ENCODE measurements at regions not wholly inside any gene's neighbourhood (a gene's known extent, or its start where the extent isn't known, plus 50 kb on each side); places are given as distances from the start of the nearest gene placed in this dataset.

DNA sequence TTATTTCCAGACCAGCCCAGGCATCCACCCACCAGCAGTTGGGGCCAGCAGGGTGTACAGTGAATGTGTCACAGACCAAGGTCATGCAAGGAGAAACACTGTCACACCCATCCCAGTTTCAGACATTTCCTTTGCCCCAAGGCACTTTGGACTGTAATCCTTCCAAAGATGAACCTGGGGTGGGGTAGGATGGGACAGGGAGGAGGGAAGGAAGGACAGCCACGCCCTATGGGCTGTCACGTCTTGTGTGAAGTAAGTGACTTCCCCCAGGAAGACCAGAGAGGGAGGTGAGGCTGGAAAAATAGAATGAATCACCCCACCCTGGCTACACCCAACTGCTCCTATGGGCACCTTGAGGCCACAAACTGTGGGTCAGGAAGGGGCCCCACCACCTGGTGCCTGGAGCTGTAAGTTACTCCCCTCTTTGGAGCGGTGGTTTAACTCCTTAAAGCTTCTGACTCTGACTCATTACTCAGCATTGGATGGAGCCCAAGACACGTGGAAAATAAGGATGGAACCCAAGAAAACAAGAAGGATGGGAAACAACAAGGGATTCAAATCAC is 349.9 kb upstream of the KLF3 start:
- no peak for DNase-seq (ENCODE audit: low spot score)
- Histone ChIP-seq H3K4me3 (no peak overlapping the region), H3K27ac (no peak overlapping the region)
- TF ChIP-seq CTCF (IDR thresholded peaks at IDR 0.05) = no peak

GRCh38 chr4:38314663-38315062 is 349.3 kb upstream of the KLF3 start:
- no peak for TF ChIP-seq CTCF (IDR thresholded peaks at IDR 0.05)
- Histone ChIP-seq H3K27ac (no peak overlapping the region), H3K4me3 (no peak overlapping the region)
- DNase-seq (ENCODE audit: low spot score) = no peak

DNA sequence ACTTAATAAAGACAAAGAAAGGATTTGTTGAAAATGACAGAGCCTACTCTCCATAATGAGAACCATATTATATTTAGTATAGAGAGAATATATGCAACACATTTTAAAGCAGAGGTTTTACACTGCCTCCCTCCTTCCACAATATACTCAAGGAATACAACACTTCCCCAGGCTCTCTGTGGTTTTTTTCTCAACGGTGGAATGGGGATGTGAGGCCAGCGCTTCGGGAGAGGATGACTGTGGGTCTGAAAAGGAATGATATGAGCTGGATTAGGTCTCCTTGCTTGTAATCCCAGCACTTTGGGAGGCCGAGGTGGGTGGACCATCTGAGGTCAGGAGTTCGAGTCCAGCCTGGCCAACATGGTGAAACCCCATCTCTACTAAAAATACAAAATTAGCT is 348.7 kb upstream of the KLF3 start:
- no peak overlapping the region for H3K27ac ChIP-seq
- no peak for DNase-seq (ENCODE audit: low spot score)

DNA sequence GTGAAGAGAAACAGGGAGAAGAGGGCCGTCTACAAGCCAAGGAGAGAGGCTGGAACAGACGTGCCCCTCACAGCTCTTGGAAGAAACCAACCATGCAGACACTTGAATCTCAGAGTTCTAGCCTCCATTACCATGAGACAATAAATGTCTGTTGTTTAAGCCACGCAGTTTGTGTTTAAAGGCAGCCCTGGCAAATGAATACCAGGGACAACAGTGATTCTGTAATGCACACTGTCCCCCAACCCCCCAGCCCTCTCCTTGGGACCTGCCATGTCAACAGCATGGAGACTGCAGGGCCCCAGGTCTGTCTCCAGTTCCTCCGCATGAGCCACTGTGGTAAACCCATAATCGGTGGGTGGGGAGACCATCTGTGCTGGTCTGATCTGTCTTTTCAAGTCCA is 348.0 kb upstream of the KLF3 start:
- H3K4me3 ChIP-seq = no peak overlapping the region
- TF ChIP-seq CTCF (IDR thresholded peaks at IDR 0.05) = no peak
- no peak overlapping the region for H3K27ac ChIP-seq
- DNase-seq (ENCODE audit: low spot score) = no peak

More for the DNA sequence above, 348.7 kb upstream of the KLF3 start:
- no peak for TF ChIP-seq CTCF (IDR thresholded peaks at IDR 0.05)
- no peak overlapping the region for H3K4me3 ChIP-seq

DNA sequence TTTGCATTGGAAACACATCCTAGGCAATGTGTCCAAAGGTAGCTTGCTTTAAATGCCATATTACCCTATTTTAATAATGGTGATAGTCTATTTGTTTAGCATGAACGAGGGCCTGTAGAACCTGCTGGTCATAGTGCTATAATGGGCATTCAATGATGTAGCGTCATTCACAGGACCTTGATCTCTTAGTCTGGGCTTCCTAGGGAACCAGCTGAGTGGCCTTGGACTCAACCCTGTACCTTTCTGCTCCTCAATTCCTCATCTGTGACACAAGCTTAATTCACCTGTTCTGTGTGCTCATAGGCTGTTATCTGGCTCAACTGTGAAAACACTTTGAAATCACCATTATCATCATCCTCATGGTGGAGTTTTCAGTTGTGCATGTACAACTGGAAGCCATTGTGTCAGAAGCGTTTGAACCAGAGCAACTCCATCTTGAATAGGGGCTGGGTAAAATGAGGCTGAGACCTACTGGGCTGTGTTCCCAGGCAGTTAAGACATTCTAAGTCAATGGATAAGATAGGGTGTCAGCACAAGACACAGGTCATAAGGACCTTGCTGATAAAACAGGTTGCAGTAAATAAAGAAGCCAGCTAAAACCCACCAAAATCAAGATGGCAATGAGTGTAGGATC is 346.8 kb upstream of the KLF3 start:
- Histone ChIP-seq H3K27ac (no peak overlapping the region), H3K4me3 (no peak overlapping the region)
- DNase-seq (ENCODE audit: low spot score) = no peak
- TF ChIP-seq CTCF (IDR thresholded peaks at IDR 0.05) = no peak

- peak; percentile 95 for DNase-seq (ENCODE audit: low spot score)
- TF ChIP-seq CTCF (IDR thresholded peaks at IDR 0.05) = no peak
- Histone ChIP-seq H3K27ac (peak overlapping the region; percentile 70 to 80), H3K4me3 (peak overlapping the region; percentile 49)
Measured at GRCh38 chr4:38318737-38319455, 345.1 kb upstream of the KLF3 start.

All from coronary artery (tissue), 2 donors.